ENCODE measurements at regions not wholly inside any gene's neighbourhood (a gene's known extent, or its start where the extent isn't known, plus 50 kb on each side); places are given as distances from the start of the nearest gene placed in this dataset.

GRCh38 chr3:59422312-59422711, 372.5 kb upstream of the CFAP20DC start:
- no peak for DNase-seq

GRCh38 chr3:59418836-59419235, 369.0 kb upstream of the CFAP20DC start:
- peak in 12 of 58 donors; percentile 1 to 57 (median 8) for DNase-seq

- DNase-seq, result no peak
Observed at GRCh38 chr3:59412516-59412915, 362.7 kb upstream of the CFAP20DC start.

- no peak for DNase-seq
Observed at GRCh38 chr3:59411694-59412093, 361.9 kb upstream of the CFAP20DC start.

- DNase-seq, result no peak
Observed at GRCh38 chr3:59411186-59411585, 361.4 kb upstream of the CFAP20DC start.

- DNase-seq, result no peak
Observed at GRCh38 chr3:59408047-59408624, 358.3 kb upstream of the CFAP20DC start.

GRCh38 chr3:59407425-59407824, 357.6 kb upstream of the CFAP20DC start:
- no peak for DNase-seq

- no peak for DNase-seq
Observed at GRCh38 chr3:59406943-59407342, 357.1 kb upstream of the CFAP20DC start.

- no peak for DNase-seq
Observed at GRCh38 chr3:59404851-59405250, 355.0 kb upstream of the CFAP20DC start.

GRCh38 chr3:59404064-59404463, 354.2 kb upstream of the CFAP20DC start:
- no peak for DNase-seq

- no peak for DNase-seq
Observed at GRCh38 chr3:59401924-59402323, 352.1 kb upstream of the CFAP20DC start.

- DNase-seq, result no peak
Observed at GRCh38 chr3:59392116-59392515, 342.3 kb upstream of the CFAP20DC start.

- no peak for DNase-seq
Observed at GRCh38 chr3:59391131-59391530, 341.3 kb upstream of the CFAP20DC start.

- no peak for DNase-seq
Observed at GRCh38 chr3:59388555-59389270, 338.9 kb upstream of the CFAP20DC start.

- no peak for DNase-seq
Observed at GRCh38 chr3:59386165-59386564, 336.3 kb upstream of the CFAP20DC start.

GRCh38 chr3:59385547-59385946, 335.7 kb upstream of the CFAP20DC start:
- no peak for DNase-seq

GRCh38 chr3:59381282-59381681, 331.5 kb upstream of the CFAP20DC start:
- no peak for DNase-seq

GRCh38 chr3:59380146-59380545, 330.3 kb upstream of the CFAP20DC start:
- no peak for DNase-seq

GRCh38 chr3:59374818-59375211, 325.0 kb upstream of the CFAP20DC start:
- no peak for DNase-seq

- no peak for DNase-seq
Observed at GRCh38 chr3:59374091-59374817, 324.4 kb upstream of the CFAP20DC start.

- no peak for DNase-seq
Observed at GRCh38 chr3:59372346-59372745, 322.5 kb upstream of the CFAP20DC start.

GRCh38 chr3:59368900-59369675, 319.3 kb upstream of the CFAP20DC start:
- no peak for DNase-seq

All from anterior cingulate cortex (tissue), 58 donors.